IPS-NIHi11 (cell line): ENCODE measurements at regions not wholly inside any gene's neighbourhood (a gene's known extent, or its start where the extent isn't known, plus 50 kb on each side); places are given as distances from the start of the nearest gene placed in this dataset.
"Not testable (repeated sequence)": the region's sequence is repeated elsewhere in the genome, so short reads cannot be mapped to it uniquely, and the experiment has no call there.

Experiments
- DNase-seq: peaks from one replicate; pipeline ENCODE4 v3.0.0; 2012; ENCODE audit warnings: mixed read lengths, low spot score

DNA sequence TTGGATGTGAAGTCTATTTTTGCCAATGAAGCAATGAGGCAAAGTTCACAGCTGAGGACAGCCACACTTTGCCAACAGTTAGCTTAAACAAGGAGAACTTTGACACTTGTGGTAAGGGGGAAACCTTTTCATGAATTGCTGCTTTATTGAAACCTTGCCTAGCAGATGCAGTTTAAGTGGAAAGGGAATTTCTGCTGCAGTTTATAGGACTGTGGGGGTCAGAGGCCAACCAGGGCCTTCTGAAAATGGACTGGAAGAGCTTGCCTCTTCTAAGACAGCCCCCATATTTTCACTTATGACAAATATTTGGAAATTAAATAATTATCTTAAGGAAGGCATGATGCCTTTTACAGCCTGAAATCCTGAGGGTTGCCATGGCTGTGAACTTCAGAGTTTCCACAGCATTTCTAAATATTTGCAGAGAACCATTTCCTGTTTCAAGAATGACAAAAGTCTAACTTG, 550.3 kb downstream of the RAB28 start:
- DNase-seq, result no peak

DNA sequence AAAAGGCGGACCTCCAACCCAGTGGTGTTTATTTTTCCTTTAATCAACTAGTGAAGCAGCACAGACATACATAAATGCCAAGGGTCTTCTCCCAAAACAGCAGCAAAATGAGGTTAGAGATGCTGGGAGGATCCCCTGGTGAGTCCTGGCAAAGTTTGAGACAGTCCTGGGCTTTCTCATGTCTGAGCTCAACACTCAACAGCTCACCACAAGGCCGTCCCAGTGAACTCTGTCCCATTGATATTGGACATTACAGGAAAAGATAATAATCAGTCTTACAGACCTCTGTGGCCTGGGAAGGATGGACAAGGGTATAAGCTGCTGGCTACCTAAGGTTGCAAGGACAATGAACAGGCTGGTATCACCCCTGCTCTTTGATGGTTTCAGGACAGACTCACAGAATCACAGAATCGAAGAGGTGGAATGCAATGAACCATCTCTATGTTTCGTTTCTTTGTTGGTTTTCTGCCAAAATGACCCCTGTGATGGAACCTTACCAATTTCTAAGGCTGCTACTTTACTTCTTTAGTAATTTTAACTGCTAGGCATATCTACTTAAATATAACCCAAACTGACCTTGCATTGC, 551.8 kb downstream of the RAB28 start:
- DNase-seq, result no peak

DNA sequence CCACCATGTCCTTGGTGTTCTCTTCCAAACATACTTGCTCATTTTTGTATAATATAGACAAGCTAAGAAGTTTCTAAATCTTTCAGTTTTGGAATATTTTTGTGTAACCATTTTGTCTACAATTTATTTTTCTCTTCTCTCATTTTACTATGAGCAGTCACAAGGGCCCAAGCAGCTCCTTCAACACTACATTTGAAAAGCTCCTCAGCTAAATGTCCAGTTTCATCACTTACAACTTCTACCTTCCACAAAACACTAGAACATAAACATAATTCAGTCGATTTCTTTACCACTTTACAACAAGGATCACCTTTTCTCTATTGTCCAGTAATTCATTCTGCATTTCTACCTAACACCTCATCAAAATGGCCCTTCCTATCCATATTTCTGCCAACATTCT, 554.4 kb downstream of the RAB28 start:
- no peak for DNase-seq

DNA sequence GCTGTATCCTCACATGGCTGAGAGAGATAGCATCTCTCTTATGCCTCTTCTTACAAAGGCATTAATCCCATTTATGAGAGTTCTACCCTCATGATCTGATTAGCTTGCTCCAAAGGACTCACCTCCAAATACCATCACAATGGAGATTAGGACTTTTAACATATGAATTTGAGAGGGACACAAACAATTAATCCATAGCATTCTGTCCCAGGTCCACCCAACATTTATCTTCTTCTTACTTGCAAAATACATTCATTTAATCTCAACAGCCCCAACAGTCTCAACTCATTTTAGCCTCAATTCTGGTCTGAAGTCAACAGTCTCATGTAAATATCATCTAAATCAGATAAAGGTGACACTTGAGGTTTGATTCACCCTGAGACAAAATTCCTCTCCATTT, 555.4 kb downstream of the RAB28 start:
- DNase-seq, result no peak

DNA sequence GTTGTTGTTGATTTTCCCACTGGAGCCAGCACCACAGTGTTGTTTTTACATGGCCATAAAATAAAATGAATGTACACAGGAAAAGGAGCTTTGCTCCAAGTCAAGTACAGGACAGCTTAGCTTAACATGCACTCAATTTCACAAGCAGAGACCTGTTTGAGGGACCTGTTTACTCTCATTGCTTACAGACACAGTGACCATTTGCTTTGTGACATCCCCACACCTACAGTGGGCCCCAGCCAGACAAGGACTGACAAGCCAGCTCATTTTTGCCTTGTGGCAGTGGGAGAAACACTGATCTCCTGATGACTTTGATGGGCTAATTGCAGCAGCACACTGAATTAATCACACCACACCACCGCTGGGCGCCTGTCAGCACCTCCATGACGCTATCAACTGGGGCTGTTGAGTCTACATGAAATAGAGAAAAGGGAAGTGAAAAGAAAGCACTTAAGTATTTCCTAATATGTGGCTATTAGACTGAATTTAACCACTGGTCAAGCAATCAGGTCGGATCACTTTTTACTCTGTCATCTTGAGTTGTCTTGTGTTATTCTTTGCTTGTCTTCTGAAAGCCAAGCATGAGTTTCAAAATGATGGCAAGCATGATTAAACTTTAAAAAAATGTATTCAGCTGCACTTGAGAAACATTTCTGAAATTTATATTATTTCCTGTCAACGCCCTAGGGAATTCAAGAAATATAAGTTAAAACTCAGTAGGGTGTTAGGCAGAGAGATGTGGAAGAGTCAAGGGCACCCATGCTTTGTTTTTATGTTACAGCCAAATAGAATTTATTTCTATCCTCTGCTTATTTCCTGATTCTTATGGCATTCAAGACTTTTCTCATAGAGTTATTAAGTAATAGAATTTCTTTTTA, 557.7 kb downstream of the RAB28 start:
- DNase-seq, result no peak

DNA sequence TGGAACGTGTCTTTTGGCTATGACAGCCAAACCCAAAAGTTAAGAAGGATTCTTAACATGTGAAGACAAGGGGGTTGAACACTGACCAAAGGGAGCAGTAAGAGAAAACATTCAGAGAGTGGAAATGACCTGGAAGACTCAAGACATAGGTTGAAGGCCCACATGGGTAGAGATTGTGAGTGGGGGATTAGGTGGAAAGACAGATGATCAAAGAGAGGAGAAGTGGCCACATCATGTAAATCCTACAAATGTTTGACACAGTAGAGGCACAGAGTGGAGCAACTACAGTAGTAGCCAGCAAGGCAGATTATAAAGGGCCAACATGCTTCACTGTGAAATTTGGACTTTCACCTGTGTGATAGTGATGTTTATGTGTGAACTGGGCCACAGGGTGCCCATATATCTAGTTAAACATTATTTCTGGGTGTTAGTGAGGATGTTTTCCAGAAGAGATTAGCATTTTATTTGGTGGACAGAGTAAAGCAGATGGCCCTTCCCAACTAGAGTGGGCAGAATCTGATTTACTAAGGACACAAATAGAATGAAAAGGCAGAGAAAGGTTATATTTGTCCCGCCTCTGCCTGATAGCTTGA, 559.3 kb downstream of the RAB28 start:
- DNase-seq, result no peak

DNA sequence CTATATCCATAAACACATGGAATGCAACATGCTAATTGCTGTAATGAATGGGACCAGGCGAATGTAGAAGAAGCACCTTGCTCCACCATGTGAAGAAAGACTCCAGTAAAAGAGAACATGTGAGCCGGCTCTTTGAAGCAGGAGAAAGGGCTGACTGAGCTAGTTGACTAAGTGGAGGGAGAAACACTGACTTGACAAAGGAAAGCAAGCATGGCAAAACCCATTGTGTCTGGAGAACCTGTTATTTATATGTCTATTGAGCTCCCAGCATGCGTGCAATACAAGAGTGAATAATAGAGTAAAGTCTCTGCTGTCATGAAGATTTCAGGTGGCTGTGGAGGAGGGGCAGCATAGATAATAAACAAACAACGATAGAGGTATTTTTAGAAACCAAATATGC, 559.9 kb downstream of the RAB28 start:
- peak; percentile 8 for DNase-seq

DNA sequence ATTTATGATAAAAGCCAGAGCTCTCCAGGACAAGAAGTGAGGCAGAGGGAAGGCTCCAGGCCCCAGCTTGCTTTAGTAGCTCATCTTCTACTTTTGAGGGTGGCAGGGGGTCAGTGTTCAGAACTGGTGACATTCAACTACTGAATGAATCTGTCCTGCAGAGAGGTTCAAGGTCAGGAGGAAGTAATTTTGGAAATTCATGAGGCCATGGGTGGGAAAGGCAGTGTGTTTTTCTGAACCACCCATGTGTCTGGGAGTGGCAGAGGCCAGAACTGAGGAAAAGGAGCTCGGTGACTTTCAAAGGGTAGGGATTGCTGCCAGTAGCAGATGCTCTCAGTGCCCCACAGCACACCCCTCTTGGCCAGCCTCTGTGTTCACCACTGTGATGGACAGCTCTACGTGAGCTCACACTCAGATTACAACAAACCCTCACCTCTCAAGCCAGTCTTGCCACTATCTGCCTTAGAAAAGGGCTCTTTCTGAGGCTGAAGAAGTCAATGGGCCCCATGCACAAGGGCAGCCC, 571.2 kb downstream of the RAB28 start:
- DNase-seq, result no peak

DNA sequence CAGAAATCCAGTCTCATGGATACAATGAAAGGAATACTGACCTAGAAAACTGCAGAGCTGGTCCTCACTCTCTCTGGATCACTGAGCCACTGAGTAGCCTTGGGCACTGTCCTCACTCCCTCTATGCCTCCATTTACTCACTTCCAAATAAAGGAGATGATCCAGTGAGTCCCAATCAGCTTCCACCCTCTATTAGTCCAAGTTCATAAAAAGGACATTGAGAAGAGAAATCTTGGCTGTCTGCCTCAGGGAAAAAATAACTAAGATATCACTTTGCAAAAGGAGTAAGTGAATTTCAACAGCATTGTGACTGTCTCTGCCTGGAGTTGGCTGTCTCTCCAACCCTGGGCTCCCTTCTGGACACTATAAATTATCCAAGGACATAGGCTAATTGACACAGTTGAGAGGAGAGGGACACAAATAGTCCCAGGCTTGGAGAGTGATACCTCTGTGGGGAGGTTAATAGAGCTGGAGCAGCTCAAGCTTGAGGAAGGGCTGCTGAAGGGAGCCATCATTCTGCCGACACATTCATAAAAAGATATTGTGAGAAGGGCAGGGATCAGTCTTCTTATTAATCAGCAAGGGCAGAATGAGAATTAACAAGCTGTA, 572.3 kb downstream of the RAB28 start:
- no peak for DNase-seq

DNA sequence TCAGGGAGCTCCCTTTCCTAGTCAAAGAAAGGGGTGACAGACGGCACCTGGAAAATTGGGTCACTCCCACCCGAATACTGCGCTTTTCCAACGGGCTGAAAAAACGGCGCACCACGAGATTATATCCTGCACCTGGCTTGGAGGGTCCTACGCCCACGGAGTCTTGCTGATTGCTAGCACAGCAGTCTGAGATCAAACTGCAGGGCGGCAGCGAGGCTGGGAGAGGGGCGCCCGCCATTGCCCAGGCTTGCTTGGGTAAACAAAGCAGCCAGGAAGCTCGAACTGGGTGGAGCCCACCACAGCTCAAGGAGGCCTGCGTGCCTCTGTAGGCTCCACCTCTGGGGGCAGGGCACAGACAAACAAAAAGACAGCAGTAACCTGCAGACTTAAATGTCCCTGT, 580.5 kb downstream of the RAB28 start:
- DNase-seq, result not testable (repeated sequence)

DNA sequence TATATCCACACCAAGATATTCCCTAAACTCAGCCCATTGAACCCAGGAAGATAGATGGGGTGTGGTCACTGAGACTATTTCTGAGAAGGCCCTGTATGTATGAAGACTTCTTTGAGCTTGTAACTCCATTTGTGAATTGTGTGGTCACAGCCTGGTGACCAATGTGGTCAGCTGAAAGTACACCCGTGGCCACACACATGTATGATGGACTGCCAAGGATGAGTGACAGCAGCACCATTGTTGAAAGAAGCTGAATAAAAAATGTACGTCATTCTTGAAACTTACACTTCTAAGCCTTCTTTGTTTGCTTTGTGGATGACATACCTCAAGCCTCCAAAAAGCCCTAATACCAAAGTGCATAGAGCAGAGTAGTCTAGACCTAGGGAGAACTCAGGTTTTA, 581.4 kb downstream of the RAB28 start:
- DNase-seq, result no peak

DNA sequence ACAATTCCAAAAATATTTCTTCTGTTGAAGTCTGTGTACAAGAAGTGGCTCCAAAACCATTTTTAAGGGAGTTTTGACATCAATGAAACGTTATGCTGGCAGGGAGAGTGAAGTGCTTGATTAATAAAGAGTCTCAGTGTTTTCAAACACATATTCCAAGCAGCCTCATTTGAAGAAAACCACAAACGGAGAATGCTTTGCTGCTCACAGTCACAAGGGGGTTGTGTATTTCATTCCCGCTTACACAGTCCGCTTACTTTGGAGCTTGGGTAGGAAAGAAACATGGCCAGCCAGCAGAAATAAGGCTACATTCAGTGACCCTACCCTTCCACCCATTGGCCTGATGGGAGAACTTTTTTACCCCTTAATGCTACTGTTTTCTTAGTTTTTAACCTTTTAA, 586.2 kb downstream of the RAB28 start:
- no peak for DNase-seq

DNA sequence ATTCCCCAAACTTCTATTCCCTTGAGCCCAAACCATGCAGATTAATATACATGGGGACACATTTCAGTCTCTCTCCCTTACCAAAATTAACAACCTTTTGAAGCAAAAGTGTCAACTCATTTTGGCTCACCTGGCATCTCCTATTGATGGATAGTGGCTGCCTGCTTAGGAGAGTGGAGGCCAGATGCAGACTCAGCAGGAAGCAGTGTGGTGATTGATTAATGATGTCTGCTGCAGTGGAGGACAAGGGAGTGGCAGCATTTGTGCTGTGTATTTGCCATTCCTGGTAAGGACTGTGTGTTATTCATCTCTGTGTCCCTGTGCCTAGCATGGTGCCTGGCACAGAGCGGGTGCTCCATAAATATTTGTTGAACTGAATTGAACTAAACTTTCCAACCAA, 590.1 kb downstream of the RAB28 start:
- no peak for DNase-seq

DNA sequence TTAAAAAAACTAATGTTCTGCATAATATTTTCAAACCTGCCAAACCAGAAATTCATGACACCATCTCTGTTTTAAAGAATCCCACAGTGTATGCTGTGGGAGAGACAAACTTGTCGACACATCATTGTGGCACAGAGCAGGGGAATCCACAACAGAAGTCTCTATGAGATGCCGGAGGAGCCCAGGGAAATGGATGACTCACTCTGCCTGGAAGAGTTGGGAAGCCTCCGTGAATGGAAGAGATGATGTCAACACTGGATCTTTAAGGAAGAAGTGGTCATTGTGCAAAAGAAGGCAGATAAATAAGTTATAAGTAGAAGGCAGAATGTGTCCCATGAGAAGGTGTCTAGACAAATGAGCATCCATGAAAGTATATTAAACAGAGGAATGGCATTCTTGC, 595.1 kb downstream of the RAB28 start:
- no peak for DNase-seq

DNA sequence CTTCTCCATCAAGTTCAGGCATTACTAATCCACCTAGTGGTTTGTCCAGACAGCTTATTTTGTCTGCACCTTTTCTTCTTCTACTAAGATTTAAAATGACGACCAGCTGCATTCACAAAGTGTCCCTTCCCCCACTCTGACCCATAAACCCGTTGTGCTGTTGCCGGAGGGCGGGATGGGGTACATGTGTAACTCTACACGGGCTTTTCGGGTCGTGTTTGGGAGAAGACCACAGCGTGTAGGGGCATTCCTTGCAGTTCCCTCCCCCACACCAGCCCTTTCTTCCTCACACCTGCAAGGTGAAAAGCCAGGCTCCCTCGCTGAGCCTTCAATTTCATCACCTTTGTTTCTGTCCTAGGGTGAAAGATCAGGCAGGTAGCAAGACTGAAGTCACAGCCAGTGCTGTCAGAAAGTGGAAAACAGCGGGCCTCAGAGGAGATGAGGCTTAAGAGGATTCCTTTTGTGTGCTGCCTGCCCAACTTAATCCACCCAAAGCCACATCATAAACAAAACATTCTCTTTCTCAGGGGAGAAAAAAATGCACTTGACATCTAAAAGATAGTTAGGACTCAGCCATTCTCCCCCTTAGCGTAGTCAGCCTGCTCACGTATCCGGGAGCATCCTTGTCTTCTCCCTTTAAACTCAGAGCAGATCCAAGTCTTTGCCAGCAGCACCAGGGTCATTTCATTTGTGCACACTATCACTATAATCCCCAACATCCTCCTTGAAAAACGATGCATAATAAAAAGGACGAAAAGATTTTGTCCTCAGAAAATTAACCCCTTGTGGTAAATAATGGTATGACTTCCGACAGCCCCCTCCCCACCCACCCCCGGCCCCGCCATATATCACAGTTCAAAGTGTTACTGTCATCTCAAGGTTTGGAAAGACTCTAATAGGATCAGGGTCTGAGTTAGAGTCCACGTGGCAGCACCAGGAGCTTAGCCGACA, 599.0 kb downstream of the RAB28 start:
- DNase-seq, result peak; percentile 31

DNA sequence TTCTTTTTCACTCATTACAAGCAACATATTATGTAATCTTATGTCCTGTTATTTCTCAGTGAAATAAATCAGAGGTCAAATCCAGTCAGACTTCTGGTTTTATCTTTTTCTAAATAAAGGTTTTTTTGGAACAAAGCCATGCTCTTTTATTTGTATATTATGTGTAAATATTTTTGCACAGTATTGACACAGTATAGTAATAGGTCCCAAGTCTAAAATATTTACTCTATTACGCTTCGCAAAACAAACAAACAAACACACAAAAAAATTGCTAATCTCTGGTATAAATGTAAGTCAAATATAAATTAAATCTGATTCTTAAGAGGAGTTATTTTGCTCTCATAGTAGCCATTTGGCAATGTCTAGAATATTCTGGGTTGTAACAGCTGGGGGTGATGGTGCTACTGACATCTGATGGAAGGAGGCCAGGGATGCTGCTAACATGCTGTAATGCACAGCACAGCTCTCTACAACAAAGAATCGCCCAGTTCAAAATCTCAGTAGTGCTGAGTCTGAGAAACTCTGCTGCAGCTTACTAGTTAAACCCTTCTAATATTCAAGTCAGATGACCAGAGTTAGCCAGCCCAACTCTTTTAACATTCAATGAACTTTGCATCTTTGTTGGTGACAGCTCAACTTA, 602.1 kb downstream of the RAB28 start:
- DNase-seq, result no peak

DNA sequence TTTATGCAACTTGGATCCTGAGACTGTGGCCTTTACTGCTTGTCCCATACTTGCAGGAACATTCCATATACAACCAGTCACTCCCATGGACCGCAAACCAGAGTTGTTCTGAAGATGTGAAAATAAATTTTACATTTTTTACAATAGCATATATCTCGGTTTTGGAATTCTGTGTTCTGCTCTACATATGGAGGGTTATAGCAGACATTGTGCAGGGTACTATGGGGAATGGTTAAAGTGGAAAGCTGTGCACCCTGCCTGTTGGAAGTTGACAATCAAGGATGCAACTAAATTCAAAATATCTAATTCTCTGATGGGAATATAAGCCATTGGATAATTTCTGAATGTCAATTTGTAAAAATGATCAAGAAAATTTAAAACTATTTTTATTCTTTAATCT, 603.3 kb downstream of the RAB28 start:
- DNase-seq, result no peak

DNA sequence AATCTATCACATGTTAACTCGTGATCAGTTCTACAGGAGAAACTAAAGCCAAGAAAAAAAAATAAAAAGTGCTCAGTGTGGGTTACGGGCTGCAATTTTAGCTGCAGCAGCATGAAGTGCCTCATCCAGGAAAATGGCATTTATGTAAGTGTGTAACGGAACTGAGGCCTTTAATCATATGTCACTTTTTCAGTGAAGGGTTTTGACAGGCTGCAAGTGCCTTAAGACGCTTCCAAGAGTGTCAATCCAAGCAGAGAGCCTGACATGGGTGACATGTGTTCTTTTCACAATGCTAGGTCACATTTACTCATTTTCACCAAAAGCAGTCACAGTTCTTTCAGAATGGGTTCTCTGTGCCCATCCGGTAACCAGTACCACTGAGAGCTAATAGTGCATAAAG, 604.6 kb downstream of the RAB28 start:
- DNase-seq, result no peak

DNA sequence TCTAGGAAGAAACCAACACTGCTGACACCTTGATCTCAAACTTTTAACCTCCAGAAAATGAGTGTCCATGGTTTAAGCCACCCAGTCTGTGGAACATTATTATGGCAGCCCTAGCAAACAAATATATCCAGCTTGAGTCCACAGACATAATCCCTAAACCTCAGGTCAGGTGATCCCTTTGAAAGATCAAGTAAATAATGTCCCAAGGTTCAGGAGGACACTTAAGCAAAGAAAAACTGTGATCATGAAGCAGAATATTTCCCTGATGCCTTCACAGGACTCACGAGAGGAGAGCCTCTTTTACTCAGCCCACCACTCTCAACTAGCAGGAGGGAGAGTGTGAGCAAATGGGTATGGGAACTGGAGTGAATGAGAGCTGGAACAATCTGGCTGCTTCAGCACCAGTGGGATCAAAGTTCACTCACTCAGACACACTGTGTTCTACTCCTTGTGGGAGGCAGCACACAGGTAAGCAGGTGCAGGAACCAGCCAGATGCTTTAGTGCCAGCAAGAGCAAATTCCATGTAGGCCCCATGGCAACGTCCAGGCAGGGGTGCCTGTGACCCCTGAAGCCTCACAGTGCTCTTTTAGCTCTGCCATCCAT, 608.4 kb downstream of the RAB28 start:
- no peak for DNase-seq

DNA sequence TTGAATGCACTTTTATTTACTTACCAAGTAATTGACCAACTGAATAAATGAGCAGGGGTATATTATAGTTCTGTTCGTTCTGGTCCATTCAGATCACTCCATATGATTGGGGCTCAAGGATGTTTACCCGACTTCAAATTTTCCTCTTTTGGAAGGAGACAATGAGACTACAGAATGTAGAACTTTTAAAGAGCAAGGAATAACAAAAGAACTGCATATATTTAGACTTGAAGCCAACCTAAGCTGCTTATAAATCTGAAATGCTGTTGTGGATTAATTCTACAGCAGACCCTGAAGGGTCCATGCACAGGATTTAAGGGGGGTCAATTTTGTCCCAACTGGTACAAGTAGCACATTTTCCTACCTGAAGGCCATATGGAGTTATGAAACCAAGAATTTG, 610.8 kb downstream of the RAB28 start:
- DNase-seq, result no peak

DNA sequence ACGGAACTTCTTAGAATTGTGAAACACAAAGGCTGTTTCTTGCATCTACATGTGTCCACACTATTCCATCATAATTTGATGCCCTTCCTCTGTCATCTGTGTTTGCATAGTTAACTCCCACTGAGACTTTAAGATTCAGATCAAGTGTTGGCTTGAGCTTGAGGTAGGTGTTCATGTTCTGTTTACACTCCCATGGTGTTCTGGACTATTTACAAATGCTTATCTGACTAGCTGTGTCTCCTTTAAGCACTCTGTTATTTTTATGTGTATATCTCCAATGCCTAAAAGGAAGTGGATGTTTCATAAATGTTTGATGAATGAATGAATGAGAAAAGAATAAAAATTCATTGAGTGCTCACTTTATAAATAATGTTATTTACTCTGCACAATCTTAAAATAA, 622.7 kb downstream of the RAB28 start:
- DNase-seq, result no peak
